ENCODE measurements at regions not wholly inside any gene's neighbourhood (a gene's known extent, or its start where the extent isn't known, plus 50 kb on each side); places are given as distances from the start of the nearest gene placed in this dataset.
A peak's percentile ranks its signal among the peaks of the same experiment; 100 is the strongest.

- Histone ChIP-seq H2BK12ac (ENCODE audit: low read depth, low read length) (no peak overlapping the region), H2AK5ac (ENCODE audit: low read depth, low read length) (no peak overlapping the region), H3K79me1 (ENCODE audit: low read depth, low read length) (no peaks in the 10 kb centered on the region), H2BK5ac (ENCODE audit: low read depth, low read length) (no peak overlapping the region), H3K9me3 (ENCODE audit: insufficient read depth in 2 of 2, low read depth in 1 of 2, low read length in 1 of 2) (no peaks in the 10 kb centered on the region), H4K20me1 (replicated peaks in 1 of 2; ENCODE audit: control insufficient read depth in 1 of 2, insufficient read depth in 2 of 2, low read length in 2 of 2) (no peaks in the 10 kb centered on the region), H3K4me1 (replicated peaks in 1 of 4; ENCODE audit: control insufficient read depth in 3 of 4, insufficient read depth in 4 of 4, low read length in 3 of 4) (peaks cover 0 to 4% (median 0%) of the 10 kb centered on the region in 4 experiments; a peak in 2 of 7 replicates), H4K8ac (ENCODE audit: extremely low read depth, insufficient read depth, low read length) (no peak overlapping the region), H3K4me2 (ENCODE audit: insufficient read depth in 1 of 2, low read depth in 2 of 2, low read length in 2 of 2) (no peak overlapping the region), H3K23me2 (ENCODE audit: low read depth, low read length) (no peaks in the 10 kb centered on the region), H3K4me3 (ENCODE audit: extremely low read depth in 1 of 4, insufficient read depth in 2 of 4, low read depth in 3 of 4, low read length in 4 of 4) (no peak overlapping the region), H3K36me3 (ENCODE audit: control insufficient read depth in 2 of 4, insufficient read depth in 4 of 4, low read length in 3 of 4) (no peaks in the 10 kb centered on the region), H3K9ac (replicated peaks in 1 of 4; ENCODE audit: extremely low read depth in 1 of 4, low read depth in 3 of 4, low read length in 3 of 4) (no peak overlapping the region), H3K27me3 (replicated peaks in 1 of 4; ENCODE audit: control insufficient read depth in 3 of 4, extremely low read depth in 1 of 4, insufficient read depth in 3 of 4, low read length in 3 of 4) (no peaks in the 10 kb centered on the region), H3K14ac (ENCODE audit: insufficient read length) (no peak overlapping the region), H2BK120ac (replicated peaks; ENCODE audit: low read depth, low read length) (no peak overlapping the region), H3K18ac (ENCODE audit: extremely low read depth, low read length) (no peak overlapping the region), H4K91ac (replicated peaks; ENCODE audit: insufficient read length, low read length) (no peak overlapping the region), H4K5ac (ENCODE audit: insufficient read length, low read depth, low read length) (no peak overlapping the region), H2AFZ (ENCODE audit: low read length) (no peak overlapping the region), H3K4ac (replicated peaks; ENCODE audit: insufficient read length, low read depth, low read length) (no peak overlapping the region), H3K27ac (ENCODE audit: low read depth, low read length) (no peak overlapping the region), H3K56ac (replicated peaks; ENCODE audit: insufficient read length, low read depth, low read length) (no peak overlapping the region), H3K23ac (ENCODE audit: insufficient read length) (no peak overlapping the region), H3K79me2 (ENCODE audit: control insufficient read depth in 1 of 2, insufficient read depth in 2 of 2, low read length in 2 of 2) (no peaks in the 10 kb centered on the region), H2BK15ac (ENCODE audit: low read length) (no peak overlapping the region), H2BK20ac (ENCODE audit: low read length) (0 out of 2 replicates have a peak overlapping the region, but pooled peaks have one; percentile 80)
- no peak for TF ChIP-seq SIN3A (conservative IDR thresholded peaks at IDR 0.05 in 1 of 2, IDR thresholded peaks at IDR 0.05 in 1 of 2; ENCODE audit: low read depth in 1 of 2, low read length in 2 of 2)
- no peak for TF ChIP-seq KDM5A (IDR thresholded peaks at IDR 0.05; ENCODE audit: low read length)
- TF ChIP-seq TEAD4 (IDR thresholded peaks at IDR 0.05; ENCODE audit: low read depth, low read length), result no peak
- no peak for TF ChIP-seq PHF8 (conservative IDR thresholded peaks at IDR 0.05; ENCODE audit: low read depth, low read length)
- no peak for TF ChIP-seq RFX5 (IDR thresholded peaks at IDR 0.05; ENCODE audit: borderline replicate concordance, low read depth, low read length)
- no peak for TF ChIP-seq JUND (IDR thresholded peaks at IDR 0.05; ENCODE audit: low read length)
- no peak for TF ChIP-seq KDM1A (IDR thresholded peaks at IDR 0.05; ENCODE audit: borderline replicate concordance, low read length)
- no peak for TF ChIP-seq KDM4A (IDR thresholded peaks at IDR 0.05; ENCODE audit: low read depth, low read length, severe bottlenecking)
- no peak for TF ChIP-seq ASH2L (IDR thresholded peaks at IDR 0.05; ENCODE audit: low read length)
- no peak for TF ChIP-seq GABPA (IDR thresholded peaks at IDR 0.05; ENCODE audit: borderline replicate concordance, insufficient read depth, low read length)
- no peak for TF ChIP-seq NANOG (IDR thresholded peaks at IDR 0.05; ENCODE audit: insufficient read depth, low read depth, low read length, poor library complexity, severe bottlenecking)
- TF ChIP-seq GTF2F1 (IDR thresholded peaks at IDR 0.05; ENCODE audit: borderline replicate concordance, low read depth, low read length), result no peak
- TF ChIP-seq YY1 (IDR thresholded peaks at IDR 0.05; ENCODE audit: low read depth, low read length), result no peak
- ChIA-PET POLR2A (ENCODE audit: partially characterized antibody) (interaction anchor here (0.7 kb wide), 1 partner anchor 11 kb away, joined by 3 read pairs; no protein-coding TSS in a partner anchor), CTCF (ENCODE audit: partially characterized antibody) (interaction anchor here (1.2 kb wide), 1 partner anchor 27 kb away, joined by 4 read pairs; no protein-coding TSS in a partner anchor)
- no peak for DNase-seq (ENCODE audit: low read depth in 1 of 2, low spot score in 2 of 2)
- FAIRE-seq, result no peak
- WGBS, 2 experiments (ENCODE audit: extremely low coverage in 1 of 2, insufficient coverage in 1 of 2, insufficient read length in 1 of 2, insufficient replicate concordance in 2 of 2, low coverage in 1 of 2, low lambda C conversion rate in 2 of 2, missing lambda C conversion rate in 1 of 2), result 93% methylated on average over 2 of the region's 2 CpGs; no CpG with 5 or more reads in 1 of the 2 experiments
Observed at GRCh38 chr20:4491643-4492042, 194.6 kb upstream of the PRNP start.

Measured in H1 (cell line).